ENCODE measurements at regions not wholly inside any gene's neighbourhood (a gene's known extent, or its start where the extent isn't known, plus 50 kb on each side); places are given as distances from the start of the nearest gene placed in this dataset.

- no peak for DNase-seq (ENCODE audit: low spot score)
- H4K20me1 ChIP-seq (ENCODE audit: insufficient read depth, poor library complexity, severe bottlenecking): no peaks in the 10 kb centered on the region
- no peak for TF ChIP-seq EZH2 (IDR thresholded peaks at IDR 0.05; ENCODE audit: borderline replicate concordance)
- TF ChIP-seq, protein P1, sequence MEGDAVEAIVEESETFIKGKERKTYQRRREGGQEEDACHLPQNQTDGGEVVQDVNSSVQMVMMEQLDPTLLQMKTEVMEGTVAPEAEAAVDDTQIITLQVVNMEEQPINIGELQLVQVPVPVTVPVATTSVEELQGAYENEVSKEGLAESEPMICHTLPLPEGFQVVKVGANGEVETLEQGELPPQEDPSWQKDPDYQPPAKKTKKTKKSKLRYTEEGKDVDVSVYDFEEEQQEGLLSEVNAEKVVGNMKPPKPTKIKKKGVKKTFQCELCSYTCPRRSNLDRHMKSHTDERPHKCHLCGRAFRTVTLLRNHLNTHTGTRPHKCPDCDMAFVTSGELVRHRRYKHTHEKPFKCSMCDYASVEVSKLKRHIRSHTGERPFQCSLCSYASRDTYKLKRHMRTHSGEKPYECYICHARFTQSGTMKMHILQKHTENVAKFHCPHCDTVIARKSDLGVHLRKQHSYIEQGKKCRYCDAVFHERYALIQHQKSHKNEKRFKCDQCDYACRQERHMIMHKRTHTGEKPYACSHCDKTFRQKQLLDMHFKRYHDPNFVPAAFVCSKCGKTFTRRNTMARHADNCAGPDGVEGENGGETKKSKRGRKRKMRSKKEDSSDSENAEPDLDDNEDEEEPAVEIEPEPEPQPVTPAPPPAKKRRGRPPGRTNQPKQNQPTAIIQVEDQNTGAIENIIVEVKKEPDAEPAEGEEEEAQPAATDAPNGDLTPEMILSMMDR (IDR thresholded peaks at IDR 0.05; ENCODE audit: poor library complexity): no peak
- no peak for TF ChIP-seq EZH2phosphoT487 (IDR thresholded peaks at IDR 0.05; ENCODE audit: low read depth, severe bottlenecking, unreplicated experiment)
- no peaks in the 10 kb centered on the region for H3K9me2 ChIP-seq (replicated peaks; ENCODE audit: insufficient read depth)
- no peaks in the 10 kb centered on the region for H3K4me1 ChIP-seq (ENCODE audit: insufficient read depth)
- no peaks in the 10 kb centered on the region for H3K27me3 ChIP-seq
- no peak overlapping the region for H3K4me3 ChIP-seq
- no peaks in the 10 kb centered on the region for H3K9me3 ChIP-seq (ENCODE audit: low read depth)
- no peak overlapping the region for H3K4me2 ChIP-seq
- no peaks in the 10 kb centered on the region for H3K79me2 ChIP-seq
- no peaks in the 10 kb centered on the region for H3K36me3 ChIP-seq (replicated peaks; ENCODE audit: insufficient read depth, low read depth)
- WGBS (ENCODE audit: low lambda C conversion rate, missing lambda C conversion rate): 64% methylated on average over 3 of the region's 3 CpGs
- no peak overlapping the region for H2AFZ ChIP-seq
- H3K27ac ChIP-seq: no peak overlapping the region
These were observed 327.4 kb upstream of the SHH start for GRCh38 chr7:156139633-156140032.

DNA sequence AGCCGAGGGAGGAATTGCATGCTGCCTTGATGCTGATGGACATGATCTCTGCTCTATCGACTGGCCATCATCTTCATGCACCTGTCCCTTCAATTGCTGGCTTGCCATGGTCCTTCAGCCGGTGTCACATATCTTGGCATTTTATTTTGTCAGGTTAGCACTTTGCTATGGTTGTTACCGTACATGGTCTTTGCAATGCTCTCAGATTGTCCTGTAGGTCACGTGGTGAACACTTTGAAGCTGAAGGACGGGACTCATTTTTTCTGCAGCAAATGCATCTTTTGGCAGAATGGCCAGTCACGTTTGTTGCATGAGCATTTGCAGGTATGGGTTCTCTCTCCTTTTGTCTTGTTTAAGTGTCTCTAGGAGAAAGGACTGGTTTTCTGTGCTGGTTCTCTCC is 326.8 kb upstream of the SHH start:
- H4K20me1 ChIP-seq (ENCODE audit: insufficient read depth, poor library complexity, severe bottlenecking): no peaks in the 10 kb centered on the region
- no peaks in the 10 kb centered on the region for H3K36me3 ChIP-seq (replicated peaks; ENCODE audit: insufficient read depth, low read depth)
- no peaks in the 10 kb centered on the region for H3K4me1 ChIP-seq (ENCODE audit: insufficient read depth)
- no peaks in the 10 kb centered on the region for H3K9me3 ChIP-seq (ENCODE audit: low read depth)
- H3K79me2 ChIP-seq: no peaks in the 10 kb centered on the region
- no peaks in the 10 kb centered on the region for H3K27me3 ChIP-seq
- H2AFZ ChIP-seq: no peak overlapping the region
- WGBS (ENCODE audit: low lambda C conversion rate, missing lambda C conversion rate): 92% methylated on average over 7 of the region's 7 CpGs
- DNase-seq (ENCODE audit: low spot score): no peak
- H3K9me2 ChIP-seq (replicated peaks; ENCODE audit: insufficient read depth): no peaks in the 10 kb centered on the region
- no peak for TF ChIP-seq EZH2phosphoT487 (IDR thresholded peaks at IDR 0.05; ENCODE audit: low read depth, severe bottlenecking, unreplicated experiment)
- TF ChIP-seq EZH2 (IDR thresholded peaks at IDR 0.05; ENCODE audit: borderline replicate concordance): no peak
- TF ChIP-seq, protein P1 (IDR thresholded peaks at IDR 0.05; ENCODE audit: poor library complexity): no peak
- no peak overlapping the region for H3K4me2 ChIP-seq
- H3K4me3 ChIP-seq: no peak overlapping the region
- no peak overlapping the region for H3K27ac ChIP-seq

DNA sequence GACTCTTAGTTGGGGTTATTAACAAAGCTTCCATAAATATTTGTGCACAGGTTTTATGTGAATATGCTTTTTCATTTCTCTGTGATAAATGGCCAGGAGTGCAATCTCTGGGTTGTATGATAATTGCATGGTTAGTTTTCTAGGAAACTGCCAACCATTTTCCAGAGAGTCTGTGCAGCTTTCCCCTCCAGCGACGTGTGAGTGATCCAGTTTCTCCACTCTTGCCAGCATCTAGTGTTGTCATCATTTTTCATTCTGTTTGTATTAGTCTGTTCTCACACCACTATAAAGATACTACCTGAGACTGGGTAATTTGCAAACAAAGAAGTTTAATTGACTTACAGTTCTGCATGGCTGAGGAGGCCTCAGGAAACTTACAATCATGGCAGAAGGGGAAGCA is 319.6 kb upstream of the SHH start:
- no peak overlapping the region for H3K4me3 ChIP-seq
- no peak overlapping the region for H2AFZ ChIP-seq
- H3K9me3 ChIP-seq (ENCODE audit: low read depth): no peaks in the 10 kb centered on the region
- H3K27me3 ChIP-seq: no peaks in the 10 kb centered on the region
- 91% methylated on average over 2 of the region's 2 CpGs for WGBS (ENCODE audit: low lambda C conversion rate, missing lambda C conversion rate)
- TF ChIP-seq EZH2 (IDR thresholded peaks at IDR 0.05; ENCODE audit: borderline replicate concordance) (no peak), EZH2phosphoT487 (IDR thresholded peaks at IDR 0.05; ENCODE audit: low read depth, severe bottlenecking, unreplicated experiment) (no peak)
- TF ChIP-seq, protein P1 (IDR thresholded peaks at IDR 0.05; ENCODE audit: poor library complexity): no peak
- H3K9me2 ChIP-seq (replicated peaks; ENCODE audit: insufficient read depth): no peaks in the 10 kb centered on the region
- H3K4me2 ChIP-seq: no peak overlapping the region
- DNase-seq (ENCODE audit: low spot score): no peak
- no peaks in the 10 kb centered on the region for H3K36me3 ChIP-seq (replicated peaks; ENCODE audit: insufficient read depth, low read depth)
- no peak overlapping the region for H3K27ac ChIP-seq
- H4K20me1 ChIP-seq (ENCODE audit: insufficient read depth, poor library complexity, severe bottlenecking): no peaks in the 10 kb centered on the region
- H3K4me1 ChIP-seq (ENCODE audit: insufficient read depth): peaks cover 5% of the 10 kb centered on the region
- H3K79me2 ChIP-seq: no peaks in the 10 kb centered on the region

- 80% methylated on average over 12 of the region's 12 CpGs for WGBS (ENCODE audit: low lambda C conversion rate, missing lambda C conversion rate)
These were observed 317.3 kb upstream of the SHH start for GRCh38 chr7:156129522-156129921.

More at GRCh38 chr7:156129522-156129921, 317.3 kb upstream of the SHH start:
- TF ChIP-seq EZH2 (IDR thresholded peaks at IDR 0.05; ENCODE audit: borderline replicate concordance) (no peak), EZH2phosphoT487 (IDR thresholded peaks at IDR 0.05; ENCODE audit: low read depth, severe bottlenecking, unreplicated experiment) (no peak)
- TF ChIP-seq, protein P1 (IDR thresholded peaks at IDR 0.05; ENCODE audit: poor library complexity): no peak
- no peaks in the 10 kb centered on the region for H3K9me3 ChIP-seq (ENCODE audit: low read depth)
- no peaks in the 10 kb centered on the region for H4K20me1 ChIP-seq (ENCODE audit: insufficient read depth, poor library complexity, severe bottlenecking)
- no peaks in the 10 kb centered on the region for H3K36me3 ChIP-seq (replicated peaks; ENCODE audit: insufficient read depth, low read depth)
- no peak overlapping the region for H3K27ac ChIP-seq
- H3K4me1 ChIP-seq (ENCODE audit: insufficient read depth): peaks cover 5% of the 10 kb centered on the region
- no peaks in the 10 kb centered on the region for H3K9me2 ChIP-seq (replicated peaks; ENCODE audit: insufficient read depth)
- H3K4me2 ChIP-seq: no peak overlapping the region
- no peak overlapping the region for H3K4me3 ChIP-seq
- no peak overlapping the region for H2AFZ ChIP-seq
- H3K27me3 ChIP-seq: no peaks in the 10 kb centered on the region
- no peaks in the 10 kb centered on the region for H3K79me2 ChIP-seq
- peak; percentile 48 for DNase-seq (ENCODE audit: low spot score)

Measured in hepatocyte (in vitro differentiated cells).